ENCODE measurements at regions not wholly inside any gene's neighbourhood (a gene's known extent, or its start where the extent isn't known, plus 50 kb on each side); places are given as distances from the start of the nearest gene placed in this dataset.

DNA sequence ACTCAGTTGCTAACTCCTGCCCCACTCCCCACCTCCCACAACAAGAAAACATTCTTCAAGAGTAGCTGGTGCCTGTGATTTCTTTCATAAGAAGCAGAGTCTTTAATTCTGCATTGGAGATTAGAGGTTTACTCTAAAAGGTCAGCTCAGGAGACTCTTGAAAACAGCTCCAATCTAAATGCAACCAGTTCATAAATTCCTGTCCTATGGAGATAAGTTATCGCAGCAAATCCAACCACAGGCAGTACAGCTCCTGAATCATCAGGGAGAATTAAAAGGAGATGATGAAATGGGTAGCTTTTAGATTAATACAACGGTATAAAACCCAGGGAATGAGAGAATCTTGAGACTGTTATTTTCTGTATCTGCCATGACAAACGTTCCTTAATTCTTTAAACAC lies 130.7 kb downstream of the SOCS6 start:
- no CpG with 5 or more reads among the region's 3 CpGs for WGBS
- Histone ChIP-seq H2AFZ (ENCODE audit: low read depth, low read length) (no peak overlapping the region), H4K8ac (ENCODE audit: low read length) (no peak overlapping the region), H3K4me3 (ENCODE audit: insufficient read depth in 1 of 2, low read depth in 1 of 2, low read length in 2 of 2) (peak overlapping the region in 1 of 2 experiments; percentile 34), H2BK12ac (ENCODE audit: low read length in 2 of 2) (no peak overlapping the region), H3K4me2 (ENCODE audit: low read length, poor library complexity, severe bottlenecking) (no peak overlapping the region), H2BK120ac (ENCODE audit: low read depth, low read length) (no peak overlapping the region), H3K27ac (ENCODE audit: low read length, poor library complexity, severe bottlenecking) (no peak overlapping the region), H3K9me3 (ENCODE audit: control insufficient read depth, low read length) (no peaks in the 10 kb centered on the region), H3K27me3 (ENCODE audit: control insufficient read depth in 1 of 2, insufficient read depth in 1 of 2, low read length in 2 of 2) (no peaks in the 10 kb centered on the region), H3K14ac (ENCODE audit: low read length in 2 of 2) (no peak overlapping the region), H2AK5ac (ENCODE audit: low read length, severe bottlenecking) (no peak overlapping the region), H3K23ac (ENCODE audit: low read length in 2 of 2) (no peak overlapping the region), H4K91ac (ENCODE audit: low read length) (no peak overlapping the region), H3K18ac (ENCODE audit: low read depth in 1 of 2, low read length in 2 of 2) (peak overlapping the region in 1 of 2 experiments; percentile 74), H2BK15ac (ENCODE audit: low read depth, poor library complexity, severe bottlenecking) (peak overlapping the region; percentile 82), H3K4ac (ENCODE audit: low read depth in 1 of 2, low read length in 2 of 2) (no peak overlapping the region), H3K9ac (ENCODE audit: low read length) (peak overlapping the region; percentile 60), H3K79me1 (replicated peaks; ENCODE audit: low read length, poor library complexity, severe bottlenecking) (no peaks in the 10 kb centered on the region), H2BK5ac (ENCODE audit: low read depth, low read length, poor library complexity, severe bottlenecking) (no peak overlapping the region), H3K36me3 (ENCODE audit: control insufficient read depth in 1 of 2, insufficient read depth in 2 of 2, low read depth in 1 of 2, low read length in 2 of 2) (no peaks in the 10 kb centered on the region), H3K4me1 (ENCODE audit: control insufficient read depth, insufficient read depth, low read depth, low read length) (peaks cover 4% of the 10 kb centered on the region)
- peak; percentile 69 for DNase-seq

DNA sequence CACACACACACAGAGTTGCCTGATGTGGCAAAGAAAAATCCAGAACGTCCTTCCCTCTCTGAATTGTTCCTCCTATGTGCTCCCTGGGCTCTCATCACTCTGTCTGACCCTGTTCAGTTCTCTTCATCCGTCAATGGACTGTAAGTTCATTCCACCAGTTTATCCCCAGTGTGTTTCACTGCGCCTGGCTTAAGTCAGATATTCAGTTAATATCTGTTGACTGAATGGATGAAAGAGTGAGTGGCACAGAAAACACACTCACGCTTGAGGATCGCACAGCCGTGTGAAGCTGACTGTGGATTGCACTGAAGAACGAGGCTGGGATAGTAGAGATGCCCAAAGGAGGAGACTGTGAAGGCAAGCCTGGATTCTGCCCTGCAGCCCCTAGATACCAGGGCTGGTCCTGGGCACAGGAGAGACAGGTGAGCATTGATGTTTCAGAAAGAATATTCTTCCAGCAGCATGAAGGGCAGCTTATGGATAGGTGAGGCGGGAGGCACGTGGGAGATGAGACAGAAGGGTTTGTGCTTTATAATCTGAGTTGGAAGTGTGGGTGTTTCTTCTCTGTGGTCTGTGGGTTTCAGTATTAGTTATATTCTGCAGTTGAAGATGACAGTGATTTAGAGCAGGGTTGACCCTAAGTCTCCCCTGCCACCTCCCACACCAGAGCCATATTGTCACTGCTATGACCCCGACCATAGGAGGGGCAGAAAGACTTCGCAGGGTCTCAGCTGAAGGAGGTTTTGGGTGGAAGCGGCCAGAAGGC lies 129.9 kb downstream of the SOCS6 start:
- Histone ChIP-seq H4K91ac (ENCODE audit: low read length) (no peak overlapping the region), H3K27ac (ENCODE audit: low read length, poor library complexity, severe bottlenecking) (no peak overlapping the region), H2BK12ac (ENCODE audit: low read length in 2 of 2) (peak overlapping the region; percentile 46 to 93), H3K4me1 (ENCODE audit: control insufficient read depth, insufficient read depth, low read depth, low read length) (peaks cover 4% of the 10 kb centered on the region), H3K4me3 (ENCODE audit: insufficient read depth in 1 of 2, low read depth in 1 of 2, low read length in 2 of 2) (no peak overlapping the region), H2BK120ac (ENCODE audit: low read depth, low read length) (no peak overlapping the region), H3K23ac (ENCODE audit: low read length in 2 of 2) (no peak overlapping the region), H2AFZ (ENCODE audit: low read depth, low read length) (no peak overlapping the region), H3K9me3 (ENCODE audit: control insufficient read depth, low read length) (no peaks in the 10 kb centered on the region), H2BK15ac (ENCODE audit: low read depth, poor library complexity, severe bottlenecking) (no peak overlapping the region), H3K18ac (ENCODE audit: low read depth in 1 of 2, low read length in 2 of 2) (peak overlapping the region; percentile 23 to 74), H3K79me1 (replicated peaks; ENCODE audit: low read length, poor library complexity, severe bottlenecking) (no peaks in the 10 kb centered on the region), H3K9ac (ENCODE audit: low read length) (peak overlapping the region; percentile 60), H4K8ac (ENCODE audit: low read length) (no peak overlapping the region), H3K14ac (ENCODE audit: low read length in 2 of 2) (no peak overlapping the region), H3K4ac (ENCODE audit: low read depth in 1 of 2, low read length in 2 of 2) (peak overlapping the region in 1 of 2 experiments; percentile 60), H3K36me3 (ENCODE audit: control insufficient read depth in 1 of 2, insufficient read depth in 2 of 2, low read depth in 1 of 2, low read length in 2 of 2) (no peaks in the 10 kb centered on the region), H3K4me2 (ENCODE audit: low read length, poor library complexity, severe bottlenecking) (no peak overlapping the region), H2AK5ac (ENCODE audit: low read length, severe bottlenecking) (no peak overlapping the region), H2BK5ac (ENCODE audit: low read depth, low read length, poor library complexity, severe bottlenecking) (no peak overlapping the region), H3K27me3 (ENCODE audit: control insufficient read depth in 1 of 2, insufficient read depth in 1 of 2, low read length in 2 of 2) (no peaks in the 10 kb centered on the region)
- peak; percentile 15 for DNase-seq
- WGBS, result 79% methylated on average over 9 of the region's 12 CpGs

DNA sequence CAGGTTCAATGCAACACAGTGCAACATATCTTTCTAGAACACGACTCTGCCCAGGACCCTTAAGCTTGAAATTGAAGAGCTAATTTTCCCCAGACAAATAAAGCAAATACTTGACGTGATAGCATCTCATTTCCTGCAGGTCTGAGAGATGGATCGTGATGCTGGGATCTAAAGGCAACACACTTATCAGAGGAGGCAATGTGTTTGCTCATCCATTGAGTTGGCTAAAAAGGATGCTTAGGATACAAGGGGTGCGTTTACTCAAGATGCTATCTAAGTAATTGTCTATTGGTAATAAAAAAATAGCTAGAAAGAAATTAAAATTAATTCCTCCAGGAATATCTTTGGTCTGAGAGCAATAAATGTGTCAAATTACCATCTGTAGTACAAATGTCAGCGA lies 129.0 kb downstream of the SOCS6 start:
- Histone ChIP-seq H3K27ac (ENCODE audit: low read length, poor library complexity, severe bottlenecking) (no peak overlapping the region), H3K4me1 (ENCODE audit: control insufficient read depth, insufficient read depth, low read depth, low read length) (peaks cover 2% of the 10 kb centered on the region), H2AFZ (ENCODE audit: low read depth, low read length) (no peak overlapping the region), H3K36me3 (ENCODE audit: control insufficient read depth in 1 of 2, insufficient read depth in 2 of 2, low read depth in 1 of 2, low read length in 2 of 2) (no peaks in the 10 kb centered on the region), H2BK12ac (ENCODE audit: low read length in 2 of 2) (peak overlapping the region in 1 of 2 experiments; percentile 45), H4K91ac (ENCODE audit: low read length) (no peak overlapping the region), H4K8ac (ENCODE audit: low read length) (no peak overlapping the region), H3K9me3 (ENCODE audit: control insufficient read depth, low read length) (no peaks in the 10 kb centered on the region), H3K14ac (ENCODE audit: low read length in 2 of 2) (no peak overlapping the region), H3K23ac (ENCODE audit: low read length in 2 of 2) (no peak overlapping the region), H2BK5ac (ENCODE audit: low read depth, low read length, poor library complexity, severe bottlenecking) (no peak overlapping the region), H3K4me2 (ENCODE audit: low read length, poor library complexity, severe bottlenecking) (no peak overlapping the region), H2BK15ac (ENCODE audit: low read depth, poor library complexity, severe bottlenecking) (no peak overlapping the region), H3K4me3 (ENCODE audit: insufficient read depth in 1 of 2, low read depth in 1 of 2, low read length in 2 of 2) (no peak overlapping the region), H3K18ac (ENCODE audit: low read depth in 1 of 2, low read length in 2 of 2) (no peak overlapping the region), H3K79me1 (replicated peaks; ENCODE audit: low read length, poor library complexity, severe bottlenecking) (no peaks in the 10 kb centered on the region), H3K4ac (ENCODE audit: low read depth in 1 of 2, low read length in 2 of 2) (peak overlapping the region in 1 of 2 experiments; percentile 33), H3K27me3 (ENCODE audit: control insufficient read depth in 1 of 2, insufficient read depth in 1 of 2, low read length in 2 of 2) (no peaks in the 10 kb centered on the region), H2BK120ac (ENCODE audit: low read depth, low read length) (no peak overlapping the region), H2AK5ac (ENCODE audit: low read length, severe bottlenecking) (no peak overlapping the region), H3K9ac (ENCODE audit: low read length) (no peak overlapping the region)
- WGBS, result 91% methylated on average over 4 of the region's 5 CpGs
- DNase-seq, result no peak

DNA sequence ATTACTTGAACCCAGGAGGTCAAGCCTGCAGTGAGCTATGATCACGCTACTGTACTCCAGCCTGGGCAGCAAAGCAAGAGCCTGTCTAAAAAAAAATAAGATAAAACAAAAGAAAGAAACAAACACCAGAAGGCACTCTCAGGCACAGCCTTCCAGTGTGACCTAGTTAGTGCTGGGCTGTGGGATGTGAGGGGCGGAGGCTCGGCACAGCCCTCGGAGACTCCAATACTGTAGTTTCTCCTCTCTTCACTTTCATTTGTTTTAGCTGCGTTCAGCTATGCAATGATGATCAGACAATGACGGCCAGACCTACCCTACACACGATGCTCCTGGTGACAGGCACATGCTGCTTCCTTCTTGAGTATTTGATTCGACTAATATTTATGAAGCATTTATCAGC lies 127.7 kb downstream of the SOCS6 start:
- no peak overlapping the region for H2BK120ac ChIP-seq (ENCODE audit: low read depth, low read length)
- no peak overlapping the region for H4K91ac ChIP-seq (ENCODE audit: low read length)
- H3K4me3 ChIP-seq (ENCODE audit: insufficient read depth in 1 of 2, low read depth in 1 of 2, low read length in 2 of 2), result no peak overlapping the region
- no peak overlapping the region for H3K4me2 ChIP-seq (ENCODE audit: low read length, poor library complexity, severe bottlenecking)
- H3K79me1 ChIP-seq (replicated peaks; ENCODE audit: low read length, poor library complexity, severe bottlenecking), result no peaks in the 10 kb centered on the region
- no peaks in the 10 kb centered on the region for H3K36me3 ChIP-seq (ENCODE audit: control insufficient read depth in 1 of 2, insufficient read depth in 2 of 2, low read depth in 1 of 2, low read length in 2 of 2)
- H2BK5ac ChIP-seq (ENCODE audit: low read depth, low read length, poor library complexity, severe bottlenecking), result no peak overlapping the region
- no peak overlapping the region for H4K8ac ChIP-seq (ENCODE audit: low read length)
- WGBS, result 90% methylated on average over 8 of the region's 8 CpGs
- H3K27ac ChIP-seq (ENCODE audit: low read length, poor library complexity, severe bottlenecking), result no peak overlapping the region
- H2AK5ac ChIP-seq (ENCODE audit: low read length, severe bottlenecking), result no peak overlapping the region
- no peak overlapping the region for H3K14ac ChIP-seq (ENCODE audit: low read length in 2 of 2)
- no peak overlapping the region for H3K18ac ChIP-seq (ENCODE audit: low read depth in 1 of 2, low read length in 2 of 2)
- H3K27me3 ChIP-seq (ENCODE audit: control insufficient read depth in 1 of 2, insufficient read depth in 1 of 2, low read length in 2 of 2), result no peaks in the 10 kb centered on the region
- H2AFZ ChIP-seq (ENCODE audit: low read depth, low read length), result no peak overlapping the region
- H3K9ac ChIP-seq (ENCODE audit: low read length), result no peak overlapping the region
- no peak for DNase-seq
- peak overlapping the region in 1 of 2 experiments; percentile 76 for H2BK12ac ChIP-seq (ENCODE audit: low read length in 2 of 2)
- H3K4ac ChIP-seq (ENCODE audit: low read depth in 1 of 2, low read length in 2 of 2), result no peak overlapping the region
- H3K4me1 ChIP-seq (ENCODE audit: control insufficient read depth, insufficient read depth, low read depth, low read length), result no peaks in the 10 kb centered on the region
- no peaks in the 10 kb centered on the region for H3K9me3 ChIP-seq (ENCODE audit: control insufficient read depth, low read length)
- H2BK15ac ChIP-seq (ENCODE audit: low read depth, poor library complexity, severe bottlenecking), result no peak overlapping the region
- no peak overlapping the region for H3K23ac ChIP-seq (ENCODE audit: low read length in 2 of 2)

Data from mesenchymal stem cell (in vitro differentiated cells and primary cell).